ENCODE measurements at regions not wholly inside any gene's neighbourhood (a gene's known extent, or its start where the extent isn't known, plus 50 kb on each side); places are given as distances from the start of the nearest gene placed in this dataset.

DNA sequence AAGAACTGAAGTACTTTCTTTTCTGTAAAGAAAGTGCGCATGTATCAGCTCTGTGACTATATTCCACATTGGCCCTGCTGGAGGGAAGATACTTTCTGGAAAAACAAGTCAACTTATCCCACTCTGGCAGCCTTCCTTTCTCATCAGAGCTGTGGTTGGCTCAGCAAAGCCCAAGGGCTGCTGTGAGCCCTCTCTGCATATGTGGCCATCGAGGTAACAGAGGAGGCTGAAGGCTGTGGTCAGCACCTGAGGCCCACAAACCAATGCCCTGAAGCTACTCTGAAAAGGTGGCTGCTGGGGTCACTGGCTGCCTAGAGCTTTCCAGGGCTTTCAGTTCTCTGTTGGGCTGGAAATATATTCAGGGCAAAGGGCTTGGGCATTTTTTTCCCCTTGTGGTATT, 70.8 kb upstream of the IGF1 start (continued):
- no peak for TF ChIP-seq BRCA1 (IDR thresholded peaks at IDR 0.05; ENCODE audit: low read depth, low read length)

DNA sequence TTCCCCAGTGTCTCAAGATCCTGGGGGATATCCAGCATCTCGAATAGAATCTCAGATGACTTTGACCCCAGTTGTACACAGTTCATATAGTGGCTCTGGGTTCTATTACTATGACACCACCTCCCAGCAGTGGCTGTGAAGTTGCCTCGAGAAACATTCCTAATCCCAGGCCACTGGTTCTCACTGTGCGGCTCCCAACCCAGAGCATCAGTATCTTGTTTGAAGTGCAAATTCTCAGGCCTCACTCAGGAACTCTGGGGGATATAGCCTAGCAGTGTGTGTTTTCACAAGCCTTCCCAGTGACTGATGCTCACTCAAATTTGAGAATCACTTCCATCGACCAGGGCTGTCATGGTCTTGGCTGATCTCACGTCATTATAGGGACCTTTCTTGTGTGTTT, 69.3 kb upstream of the IGF1 start:
- Histone ChIP-seq H3K9me3 (ENCODE audit: insufficient read depth in 2 of 2, low read depth in 1 of 2, low read length in 1 of 2) (no peaks in the 10 kb centered on the region), H4K5ac (ENCODE audit: insufficient read length, low read depth, low read length) (no peak overlapping the region), H3K23ac (ENCODE audit: insufficient read length) (no peak overlapping the region), H3K4ac (replicated peaks; ENCODE audit: insufficient read length, low read depth, low read length) (no peak overlapping the region), H3K27ac (ENCODE audit: low read depth, low read length) (no peak overlapping the region), H2BK5ac (ENCODE audit: low read depth, low read length) (no peak overlapping the region), H2BK20ac (ENCODE audit: low read length) (no peak overlapping the region), H2BK15ac (ENCODE audit: low read length) (no peak overlapping the region), H3K79me2 (ENCODE audit: control insufficient read depth in 1 of 2, insufficient read depth in 2 of 2, low read length in 2 of 2) (no peaks in the 10 kb centered on the region), H3K4me1 (replicated peaks in 1 of 4; ENCODE audit: control insufficient read depth in 3 of 4, insufficient read depth in 4 of 4, low read length in 3 of 4) (peaks cover 0 to 6% (median 2%) of the 10 kb centered on the region in 4 experiments; a peak in 3 of 7 replicates), H3K18ac (ENCODE audit: extremely low read depth, low read length) (no peak overlapping the region), H3K36me3 (ENCODE audit: control insufficient read depth in 2 of 4, insufficient read depth in 4 of 4, low read length in 3 of 4) (no peaks in the 10 kb centered on the region), H4K91ac (replicated peaks; ENCODE audit: insufficient read length, low read length) (no peak overlapping the region), H3K4me2 (ENCODE audit: insufficient read depth in 1 of 2, low read depth in 2 of 2, low read length in 2 of 2) (no peak overlapping the region), H3K79me1 (ENCODE audit: low read depth, low read length) (no peaks in the 10 kb centered on the region), H2AFZ (ENCODE audit: low read length) (no peak overlapping the region), H3K14ac (ENCODE audit: insufficient read length) (no peak overlapping the region), H3K4me3 (ENCODE audit: extremely low read depth in 1 of 4, insufficient read depth in 2 of 4, low read depth in 3 of 4, low read length in 4 of 4) (no peak overlapping the region), H4K8ac (ENCODE audit: extremely low read depth, insufficient read depth, low read length) (no peak overlapping the region), H2AK5ac (ENCODE audit: low read depth, low read length) (no peak overlapping the region), H3K56ac (replicated peaks; ENCODE audit: insufficient read length, low read depth, low read length) (no peak overlapping the region), H3K9ac (replicated peaks in 1 of 4; ENCODE audit: extremely low read depth in 1 of 4, low read depth in 3 of 4, low read length in 3 of 4) (no peak overlapping the region), H2BK12ac (ENCODE audit: low read depth, low read length) (no peak overlapping the region), H4K20me1 (replicated peaks in 1 of 2; ENCODE audit: control insufficient read depth in 1 of 2, insufficient read depth in 2 of 2, low read length in 2 of 2) (no peaks in the 10 kb centered on the region), H2BK120ac (replicated peaks; ENCODE audit: low read depth, low read length) (no peak overlapping the region), H3K23me2 (ENCODE audit: low read depth, low read length) (peaks cover under 1% of the 10 kb centered on the region; the same call in 1 of the 2 replicates), H3K27me3 (replicated peaks in 1 of 4; ENCODE audit: control insufficient read depth in 3 of 4, extremely low read depth in 1 of 4, insufficient read depth in 3 of 4, low read length in 3 of 4) (no peaks in the 10 kb centered on the region)
- FAIRE-seq (no peak), DNase-seq (ENCODE audit: low read depth in 1 of 2, low spot score in 2 of 2) (no peak)
- CTCF ChIA-PET (ENCODE audit: partially characterized antibody): no interaction called here
- POLR2A ChIA-PET (ENCODE audit: partially characterized antibody): no interaction called here
- 88% methylated on average over 5 of the region's 5 CpGs; no CpG with 5 or more reads in 1 of the 2 experiments for WGBS, 2 experiments (ENCODE audit: extremely low coverage in 1 of 2, insufficient coverage in 1 of 2, insufficient read length in 1 of 2, insufficient replicate concordance in 2 of 2, low coverage in 1 of 2, low lambda C conversion rate in 2 of 2, missing lambda C conversion rate in 1 of 2)
- TF ChIP-seq EP300 (IDR thresholded peaks at IDR 0.05; ENCODE audit: borderline replicate concordance in 1 of 2, low read depth in 2 of 2, low read length in 2 of 2): no peak
- no peak for TF ChIP-seq CHD1 (IDR thresholded peaks at IDR 0.05; ENCODE audit: low read depth, low read length)
- no peak for TF ChIP-seq SRF (IDR thresholded peaks at IDR 0.05; ENCODE audit: low read depth, low read length)
- TF ChIP-seq CEBPB (IDR thresholded peaks at IDR 0.05; ENCODE audit: low read depth, low read length): no peak
- no peak for TF ChIP-seq EZH2 (IDR thresholded peaks at IDR 0.05; ENCODE audit: low read depth, low read length, severe bottlenecking)
- TF ChIP-seq SIN3A (conservative IDR thresholded peaks at IDR 0.05 in 1 of 2, IDR thresholded peaks at IDR 0.05 in 1 of 2; ENCODE audit: low read depth in 1 of 2, low read length in 2 of 2): no peak
- no peak for TF ChIP-seq KDM4A (IDR thresholded peaks at IDR 0.05; ENCODE audit: low read depth, low read length, severe bottlenecking)

All from H1 (cell line).